GM12872 (cell line): ENCODE measurements at regions not wholly inside any gene's neighbourhood (a gene's known extent, or its start where the extent isn't known, plus 50 kb on each side); places are given as distances from the start of the nearest gene placed in this dataset.
A peak's percentile ranks its signal among the peaks of the same experiment; 100 is the strongest.

Source experiments
- TF ChIP-seq, protein P1 (sequence below): IDR thresholded peaks from 3 replicates; pipeline ENCODE4 v1.5.1; 2011; ENCODE audit warnings: low read depth, mild to moderate bottlenecking, low read length, moderate library complexity; ENCODE audit not compliant: insufficient read depth

DNA sequence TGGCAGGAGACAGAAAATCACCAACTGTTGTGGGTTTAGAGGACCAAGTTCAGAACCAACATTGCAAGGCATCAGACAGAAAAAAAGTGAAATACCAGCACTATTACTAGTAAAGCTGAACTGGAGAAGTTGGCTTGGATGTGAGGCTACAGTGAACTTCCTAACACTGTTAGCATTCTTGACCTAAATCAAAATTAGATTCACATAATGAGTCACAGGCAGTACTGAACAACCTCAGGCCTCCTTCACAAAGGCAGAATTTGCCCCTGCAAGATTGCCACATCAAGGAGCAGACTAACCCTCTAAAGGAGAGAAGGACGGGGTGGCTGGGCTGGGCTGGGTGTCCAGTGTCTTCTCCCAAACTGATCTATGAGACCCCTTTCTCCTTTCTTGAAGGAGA lies 539.7 kb downstream of the SNAPC1 start:
- TF ChIP-seq, protein P1, sequence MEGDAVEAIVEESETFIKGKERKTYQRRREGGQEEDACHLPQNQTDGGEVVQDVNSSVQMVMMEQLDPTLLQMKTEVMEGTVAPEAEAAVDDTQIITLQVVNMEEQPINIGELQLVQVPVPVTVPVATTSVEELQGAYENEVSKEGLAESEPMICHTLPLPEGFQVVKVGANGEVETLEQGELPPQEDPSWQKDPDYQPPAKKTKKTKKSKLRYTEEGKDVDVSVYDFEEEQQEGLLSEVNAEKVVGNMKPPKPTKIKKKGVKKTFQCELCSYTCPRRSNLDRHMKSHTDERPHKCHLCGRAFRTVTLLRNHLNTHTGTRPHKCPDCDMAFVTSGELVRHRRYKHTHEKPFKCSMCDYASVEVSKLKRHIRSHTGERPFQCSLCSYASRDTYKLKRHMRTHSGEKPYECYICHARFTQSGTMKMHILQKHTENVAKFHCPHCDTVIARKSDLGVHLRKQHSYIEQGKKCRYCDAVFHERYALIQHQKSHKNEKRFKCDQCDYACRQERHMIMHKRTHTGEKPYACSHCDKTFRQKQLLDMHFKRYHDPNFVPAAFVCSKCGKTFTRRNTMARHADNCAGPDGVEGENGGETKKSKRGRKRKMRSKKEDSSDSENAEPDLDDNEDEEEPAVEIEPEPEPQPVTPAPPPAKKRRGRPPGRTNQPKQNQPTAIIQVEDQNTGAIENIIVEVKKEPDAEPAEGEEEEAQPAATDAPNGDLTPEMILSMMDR, result no peak

DNA sequence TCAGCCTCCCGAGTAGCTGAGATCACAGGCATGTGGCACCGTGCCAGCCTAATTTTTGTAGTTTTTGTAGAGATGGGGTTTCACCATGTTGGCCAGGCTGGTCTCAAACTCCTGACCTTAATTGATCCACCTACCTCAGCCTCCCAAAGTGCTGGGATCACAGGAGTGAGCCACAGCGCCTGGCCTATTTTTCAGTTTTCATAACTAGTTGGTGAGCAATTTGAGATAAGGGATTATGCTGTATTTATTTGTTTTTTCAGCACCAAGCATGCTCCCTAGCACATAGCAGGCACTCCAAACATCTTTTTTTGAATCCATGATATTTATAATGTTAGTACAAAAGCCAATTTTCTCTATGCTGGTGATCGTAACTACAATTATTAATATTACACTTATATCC lies 541.2 kb downstream of the SNAPC1 start:
- TF ChIP-seq, protein P1, result no peak

DNA sequence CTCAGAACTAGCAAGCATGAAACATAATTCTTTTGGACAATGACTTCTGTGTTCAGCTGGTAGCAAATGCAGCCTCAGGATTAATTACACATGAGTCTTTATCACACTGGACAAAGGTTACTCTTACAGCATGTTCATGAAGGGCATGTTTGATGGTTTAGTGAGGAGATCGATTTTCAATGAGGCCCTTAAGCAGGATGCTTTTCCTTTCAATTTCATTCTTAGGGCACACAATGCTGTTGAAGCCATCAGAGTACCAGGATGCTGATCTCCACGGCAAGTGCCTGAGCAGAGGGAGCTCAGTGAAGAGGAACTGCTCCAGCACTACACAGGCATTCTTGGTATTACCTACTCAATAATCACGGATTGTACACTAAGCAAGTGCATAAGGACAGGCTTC lies 542.0 kb downstream of the SNAPC1 start:
- TF ChIP-seq, protein P1, result no peak

DNA sequence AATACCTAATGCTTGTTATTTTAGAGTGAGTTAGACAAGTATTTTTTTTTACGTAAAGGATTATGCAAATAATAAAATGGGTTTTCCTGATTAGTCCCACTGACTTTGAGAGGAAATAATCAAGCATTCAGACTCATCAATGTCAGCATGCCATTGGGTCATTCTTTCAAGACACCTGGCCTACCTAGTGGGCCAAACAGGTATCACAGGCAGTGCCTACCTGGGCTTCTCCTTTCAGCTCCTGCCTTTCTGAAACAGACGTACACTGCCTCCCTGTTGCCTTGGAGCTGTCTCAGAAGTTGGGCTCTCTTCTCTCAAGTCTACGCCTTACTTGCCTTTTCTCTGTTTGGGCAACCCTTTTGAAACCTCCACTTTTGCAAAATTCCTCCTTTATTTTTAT lies 545.6 kb downstream of the SNAPC1 start:
- TF ChIP-seq, protein P1, result peak; percentile 5; the same call in 1 of the 3 replicates

DNA sequence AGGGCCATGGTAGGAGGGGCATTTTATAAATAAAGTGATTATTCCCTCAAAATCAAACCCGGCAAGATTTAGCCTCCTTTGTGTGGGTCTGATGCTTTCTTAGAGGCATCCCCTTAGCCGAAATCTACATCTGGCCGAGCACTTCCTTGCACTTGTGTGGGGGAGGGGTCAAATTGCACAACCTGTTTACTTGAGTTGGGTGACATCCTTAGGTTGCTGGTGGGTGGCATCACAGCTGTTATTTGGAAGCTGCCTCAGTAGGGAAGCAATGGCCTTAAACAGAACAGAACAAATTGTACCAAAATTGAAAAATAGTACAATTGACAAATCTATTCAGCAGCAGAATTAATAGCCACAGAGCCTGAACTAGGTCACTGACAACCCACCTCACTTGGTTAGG lies 546.1 kb downstream of the SNAPC1 start:
- TF ChIP-seq, protein P1, result no peak

DNA sequence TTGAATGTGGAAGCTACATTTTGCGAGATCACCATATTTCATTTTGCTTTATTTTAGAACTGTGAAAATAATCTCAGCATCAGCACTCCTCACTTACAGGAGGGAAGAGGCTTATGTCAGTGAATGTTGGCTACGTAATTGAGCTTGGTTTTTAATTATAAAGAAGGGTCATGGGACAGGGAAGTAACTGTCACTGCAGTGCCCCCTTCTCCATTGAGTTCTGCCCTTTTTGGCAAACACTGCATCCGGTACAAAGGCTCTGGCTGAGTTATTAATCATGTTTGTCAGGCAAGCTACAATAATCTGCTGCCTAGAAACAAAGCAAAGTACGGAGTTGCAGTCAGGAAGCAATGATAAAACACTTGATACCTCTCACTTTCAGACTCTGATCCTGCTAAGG lies 546.7 kb downstream of the SNAPC1 start:
- TF ChIP-seq, protein P1, result no peak

DNA sequence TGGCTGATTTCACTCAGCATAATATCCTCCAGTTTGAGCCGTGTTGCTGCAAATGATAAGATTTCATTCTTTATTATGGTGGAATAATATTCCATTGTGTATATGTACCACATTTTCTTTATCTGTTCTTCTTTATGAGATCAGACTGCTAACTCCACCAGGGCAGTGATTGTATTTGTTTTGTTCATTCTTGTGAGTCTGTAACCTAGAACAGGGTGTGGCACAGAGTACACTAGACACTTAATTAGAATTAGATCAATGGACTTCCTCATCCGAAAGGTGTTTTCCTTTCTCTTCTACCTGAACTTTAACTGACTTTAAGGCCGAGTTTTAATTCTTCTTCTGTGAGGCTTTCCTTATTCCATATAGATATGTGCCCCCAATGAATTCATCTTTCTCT lies 551.0 kb downstream of the SNAPC1 start:
- TF ChIP-seq, protein P1, result no peak

DNA sequence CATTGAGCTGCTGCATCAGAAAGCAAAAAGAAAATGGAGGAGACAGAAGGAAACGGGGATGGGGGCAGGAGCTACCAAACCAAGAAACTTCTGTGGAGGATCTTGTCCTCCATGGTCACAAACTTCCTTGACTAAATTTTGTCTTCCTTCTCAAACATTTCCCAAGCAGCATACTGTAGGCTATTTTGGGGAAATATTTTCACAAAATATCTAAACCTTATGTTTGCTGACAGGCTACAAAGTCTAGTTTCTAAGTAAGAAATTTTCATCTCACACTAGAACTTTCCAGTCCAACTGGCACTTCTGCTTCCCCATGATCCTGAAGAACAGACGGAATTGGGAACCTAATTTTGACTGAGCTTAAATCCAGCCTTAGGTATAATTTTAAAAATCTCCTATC lies 552.0 kb downstream of the SNAPC1 start:
- TF ChIP-seq, protein P1, result no peak
